HL-60 (cell line): ENCODE measurements at regions not wholly inside any gene's neighbourhood (a gene's known extent, or its start where the extent isn't known, plus 50 kb on each side); places are given as distances from the start of the nearest gene placed in this dataset.

Experiments used
- DNase-seq, 2 experiments: peaks; one replicate each; pipeline ENCODE4 v3.0.0-alpha.2; 2010 to 2020; ENCODE audit warnings: low read depth in 1 of 2, low spot score in 1 of 2
- H3K27ac ChIP-seq: fragments of 250-450 bp; sonication (Bioruptor Pico); replicated peaks from 2 replicates; pipeline ENCODE4 v1.5.1; 2020; ENCODE audit warnings: mild to moderate bottlenecking, moderate library complexity
- H3K27me3 ChIP-seq: fragments of 250-450 bp; sonication (Bioruptor Pico); 2 replicates; pipeline ENCODE4 v1.5.1; 2021; ENCODE audit warnings: mild to moderate bottlenecking, moderate library complexity; ENCODE audit not compliant: insufficient read depth, poor library complexity, severe bottlenecking
- H3K4me3 ChIP-seq: replicated peaks from 2 replicates; pipeline ENCODE4 v1.5.1; 2011; ENCODE audit warnings: mild to moderate bottlenecking, control low read depth, low read length; ENCODE audit not compliant: insufficient read depth
- GABPA ChIP-seq: IDR thresholded peaks from 2 replicates; pipeline ENCODE4 v1.6.1; 2012; ENCODE audit warnings: low read depth
- POLR2AphosphoS5 ChIP-seq: IDR thresholded peaks from 2 replicates; pipeline ENCODE4 v1.6.1; 2012; ENCODE audit warnings: low read depth
- SPI1 ChIP-seq: IDR thresholded peaks from 2 replicates; pipeline ENCODE4 v1.6.1; 2012; ENCODE audit warnings: low read depth, mild to moderate bottlenecking, borderline replicate concordance
- TF ChIP-seq, protein P1 (sequence below): IDR thresholded peaks from 2 replicates; pipeline ENCODE4 v1.6.1; 2012; ENCODE audit warnings: low read depth; ENCODE audit not compliant: insufficient replicate concordance
- TF ChIP-seq, protein P2 (sequence below): IDR thresholded peaks from one replicate; pipeline ENCODE4 v1.5.1; 2011; ENCODE audit warnings: low read length, control low read depth, inconsistent platforms; ENCODE audit not compliant: insufficient read depth

DNA sequence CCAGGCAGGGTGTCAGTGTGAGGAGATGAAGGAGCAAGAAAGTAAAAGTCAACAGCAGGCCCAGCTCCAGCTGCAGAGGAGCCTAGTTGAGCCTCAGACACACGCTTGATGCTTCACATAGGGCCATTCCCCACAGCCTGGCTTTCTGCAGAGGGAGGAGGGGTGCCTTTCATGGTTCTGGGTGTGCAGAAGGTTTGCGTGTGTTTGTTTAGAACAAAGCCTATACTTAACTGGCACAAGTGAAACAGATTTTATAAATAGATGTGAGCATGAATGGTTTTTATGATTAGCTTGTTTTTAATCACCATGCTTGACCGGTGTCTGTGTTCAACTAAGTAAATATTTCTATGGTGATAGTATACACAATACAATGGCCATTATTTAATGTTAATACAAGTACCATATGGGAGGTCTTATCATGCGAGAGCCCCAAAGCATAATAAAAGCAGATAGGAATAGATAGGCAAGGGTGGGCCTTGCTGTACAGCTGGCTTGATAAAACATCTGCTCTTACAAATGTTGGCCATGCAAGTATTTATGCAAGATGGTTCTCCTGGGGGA, 290.2 kb downstream of the ETS1 start:
- H3K27ac ChIP-seq = no peak overlapping the region
- H3K4me3 ChIP-seq = no peak overlapping the region
- TF ChIP-seq, protein P1, sequence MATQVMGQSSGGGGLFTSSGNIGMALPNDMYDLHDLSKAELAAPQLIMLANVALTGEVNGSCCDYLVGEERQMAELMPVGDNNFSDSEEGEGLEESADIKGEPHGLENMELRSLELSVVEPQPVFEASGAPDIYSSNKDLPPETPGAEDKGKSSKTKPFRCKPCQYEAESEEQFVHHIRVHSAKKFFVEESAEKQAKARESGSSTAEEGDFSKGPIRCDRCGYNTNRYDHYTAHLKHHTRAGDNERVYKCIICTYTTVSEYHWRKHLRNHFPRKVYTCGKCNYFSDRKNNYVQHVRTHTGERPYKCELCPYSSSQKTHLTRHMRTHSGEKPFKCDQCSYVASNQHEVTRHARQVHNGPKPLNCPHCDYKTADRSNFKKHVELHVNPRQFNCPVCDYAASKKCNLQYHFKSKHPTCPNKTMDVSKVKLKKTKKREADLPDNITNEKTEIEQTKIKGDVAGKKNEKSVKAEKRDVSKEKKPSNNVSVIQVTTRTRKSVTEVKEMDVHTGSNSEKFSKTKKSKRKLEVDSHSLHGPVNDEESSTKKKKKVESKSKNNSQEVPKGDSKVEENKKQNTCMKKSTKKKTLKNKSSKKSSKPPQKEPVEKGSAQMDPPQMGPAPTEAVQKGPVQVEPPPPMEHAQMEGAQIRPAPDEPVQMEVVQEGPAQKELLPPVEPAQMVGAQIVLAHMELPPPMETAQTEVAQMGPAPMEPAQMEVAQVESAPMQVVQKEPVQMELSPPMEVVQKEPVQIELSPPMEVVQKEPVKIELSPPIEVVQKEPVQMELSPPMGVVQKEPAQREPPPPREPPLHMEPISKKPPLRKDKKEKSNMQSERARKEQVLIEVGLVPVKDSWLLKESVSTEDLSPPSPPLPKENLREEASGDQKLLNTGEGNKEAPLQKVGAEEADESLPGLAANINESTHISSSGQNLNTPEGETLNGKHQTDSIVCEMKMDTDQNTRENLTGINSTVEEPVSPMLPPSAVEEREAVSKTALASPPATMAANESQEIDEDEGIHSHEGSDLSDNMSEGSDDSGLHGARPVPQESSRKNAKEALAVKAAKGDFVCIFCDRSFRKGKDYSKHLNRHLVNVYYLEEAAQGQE = no peak
- TF ChIP-seq POLR2AphosphoS5 = no peak
- TF ChIP-seq SPI1 = no peak
- TF ChIP-seq, protein P2, sequence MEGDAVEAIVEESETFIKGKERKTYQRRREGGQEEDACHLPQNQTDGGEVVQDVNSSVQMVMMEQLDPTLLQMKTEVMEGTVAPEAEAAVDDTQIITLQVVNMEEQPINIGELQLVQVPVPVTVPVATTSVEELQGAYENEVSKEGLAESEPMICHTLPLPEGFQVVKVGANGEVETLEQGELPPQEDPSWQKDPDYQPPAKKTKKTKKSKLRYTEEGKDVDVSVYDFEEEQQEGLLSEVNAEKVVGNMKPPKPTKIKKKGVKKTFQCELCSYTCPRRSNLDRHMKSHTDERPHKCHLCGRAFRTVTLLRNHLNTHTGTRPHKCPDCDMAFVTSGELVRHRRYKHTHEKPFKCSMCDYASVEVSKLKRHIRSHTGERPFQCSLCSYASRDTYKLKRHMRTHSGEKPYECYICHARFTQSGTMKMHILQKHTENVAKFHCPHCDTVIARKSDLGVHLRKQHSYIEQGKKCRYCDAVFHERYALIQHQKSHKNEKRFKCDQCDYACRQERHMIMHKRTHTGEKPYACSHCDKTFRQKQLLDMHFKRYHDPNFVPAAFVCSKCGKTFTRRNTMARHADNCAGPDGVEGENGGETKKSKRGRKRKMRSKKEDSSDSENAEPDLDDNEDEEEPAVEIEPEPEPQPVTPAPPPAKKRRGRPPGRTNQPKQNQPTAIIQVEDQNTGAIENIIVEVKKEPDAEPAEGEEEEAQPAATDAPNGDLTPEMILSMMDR = no peak
- TF ChIP-seq GABPA = no peak
- DNase-seq = no peak
- peaks cover 3% of the 10 kb centered on the region for H3K27me3 ChIP-seq

DNA sequence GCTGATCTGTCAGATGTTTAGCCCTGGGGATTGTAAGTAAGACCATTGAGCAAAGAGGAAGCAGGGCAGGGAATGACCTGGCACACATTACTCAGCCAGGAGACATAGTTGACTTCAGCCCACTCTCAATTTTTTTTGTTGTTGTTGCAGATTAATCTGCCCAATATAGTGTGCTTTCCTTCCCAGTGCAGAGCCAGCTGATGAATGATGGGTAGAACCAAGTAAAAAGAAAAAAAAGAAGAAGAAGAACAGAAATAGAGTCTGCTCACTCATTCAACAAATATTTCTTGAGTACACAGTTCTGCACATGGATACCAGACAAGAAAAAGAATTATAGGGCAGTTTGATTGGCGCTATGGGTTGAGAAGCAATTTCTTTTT, 292.7 kb downstream of the ETS1 start:
- Histone ChIP-seq H3K27ac (no peak overlapping the region), H3K27me3 (no peaks in the 10 kb centered on the region), H3K4me3 (no peak overlapping the region)
- DNase-seq = no peak
- TF ChIP-seq, protein P1 = no peak
- TF ChIP-seq SPI1 = no peak
- no peak for TF ChIP-seq POLR2AphosphoS5
- no peak for TF ChIP-seq GABPA
- TF ChIP-seq, protein P2 = no peak

DNA sequence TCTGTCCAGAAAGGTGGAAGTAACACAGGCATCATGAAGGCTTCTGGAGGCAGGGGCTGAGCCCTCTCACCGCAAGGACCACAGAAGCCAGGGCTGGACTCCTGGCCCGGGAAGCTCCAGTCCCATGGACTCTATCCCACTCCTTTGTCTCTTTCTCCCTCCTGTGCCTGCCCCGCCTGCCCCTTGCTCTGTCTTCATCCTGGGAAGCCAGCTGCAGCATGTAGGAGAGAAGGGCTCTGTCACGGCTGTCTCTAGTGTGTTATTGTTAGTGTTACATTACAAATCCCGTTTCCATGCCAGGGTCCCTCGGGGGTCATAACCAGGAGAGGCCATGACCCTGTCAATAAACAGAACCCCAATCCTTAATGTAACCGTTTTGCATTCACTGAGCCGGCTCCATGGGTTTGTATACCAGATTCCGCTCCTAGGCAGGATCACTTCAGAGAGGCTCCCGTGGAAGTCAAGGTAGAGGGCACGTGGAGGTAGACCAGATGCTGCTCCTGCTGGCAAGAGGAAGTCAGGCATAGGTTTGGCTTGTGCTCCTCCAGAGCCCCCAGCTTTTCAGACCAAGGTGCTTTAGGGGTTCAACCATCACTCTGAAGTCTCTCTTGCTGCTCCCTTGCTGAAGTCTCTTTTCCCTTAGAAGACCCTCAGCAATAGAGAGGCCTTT, 293.2 kb downstream of the ETS1 start:
- Histone ChIP-seq H3K27ac (no peak overlapping the region), H3K27me3 (no peaks in the 10 kb centered on the region), H3K4me3 (no peak overlapping the region)
- TF ChIP-seq GABPA (no peak), SPI1 (no peak), POLR2AphosphoS5 (no peak)
- TF ChIP-seq, protein P2 = no peak
- TF ChIP-seq, protein P1 = no peak
- no peak for DNase-seq
